Suppressor macrophage (primary cell): ENCODE measurements at regions not wholly inside any gene's neighbourhood (a gene's known extent, or its start where the extent isn't known, plus 50 kb on each side); places are given as distances from the start of the nearest gene placed in this dataset.
"Not testable (repeated sequence)": the region's sequence is repeated elsewhere in the genome, so short reads cannot be mapped to it uniquely, and the experiment has no call there.

ENCODE experiments used
- DNase-seq, 4 experiments: peaks; one replicate each; pipeline ENCODE4 v3.0.0-alpha.2; 2020 to 2022

- DNase-seq: no peak
These were observed 56.0 kb upstream of the PRSS3 start for GRCh38 chr9:33739398-33739797.

- no peak for DNase-seq
These were observed 55.3 kb upstream of the PRSS3 start for GRCh38 chr9:33740075-33740474.

- DNase-seq: not testable (repeated sequence)
These were observed 54.4 kb upstream of the PRSS3 start for GRCh38 chr9:33740958-33741357.

GRCh38 chr9:33742051-33742450, 53.3 kb upstream of the PRSS3 start:
- DNase-seq: no peak

- no peak for DNase-seq
These were observed 52.8 kb upstream of the PRSS3 start for GRCh38 chr9:33742519-33742918.
